Suprapubic skin (tissue), 4 donors: ENCODE measurements at regions not wholly inside any gene's neighbourhood (a gene's known extent, or its start where the extent isn't known, plus 50 kb on each side); places are given as distances from the start of the nearest gene placed in this dataset.

Source experiments
- CTCF ChIP-seq, 2 donors: fragments of 200-600 bp in 1 of 2; fragments of 450-650 bp in 1 of 2; sonication (generic) in 1 of 2; IDR thresholded peaks; one replicate each; pipeline ENCODE4 v1.5.1; 2016 to 2019; ENCODE audit warnings: antibody characterized with exemption in 2 of 2, mild to moderate bottlenecking in 1 of 2, moderate library complexity in 1 of 2
- POLR2A ChIP-seq, 2 donors: fragments of 450-650 bp; IDR thresholded peaks; one replicate each; pipeline ENCODE4 v1.6.1; 2017; ENCODE audit warnings: antibody characterized with exemption in 2 of 2, mild to moderate bottlenecking in 2 of 2, moderate library complexity in 2 of 2
- POLR2AphosphoS5 ChIP-seq, 3 donors: sonication (generic); formaldehyde crosslinking; IDR thresholded peaks; one replicate each; pipeline ENCODE4 v1.6.1; 2017; ENCODE audit warnings: antibody characterized with exemption in 3 of 3

GRCh38 chr17:77424585-77425344, 284.0 kb downstream of the SEC14L1 start:
- TF ChIP-seq POLR2A (IDR thresholded peaks at IDR 0.05): no peak
- no peak for TF ChIP-seq CTCF (IDR thresholded peaks at IDR 0.05)
- no peak for TF ChIP-seq POLR2AphosphoS5 (IDR thresholded peaks at IDR 0.05)
